H1 (cell line): ENCODE measurements at regions not wholly inside any gene's neighbourhood (a gene's known extent, or its start where the extent isn't known, plus 50 kb on each side); places are given as distances from the start of the nearest gene placed in this dataset.

Source experiments
- CHD2 ChIP-seq: IDR thresholded peaks from 2 replicates; pipeline ENCODE4 v1.6.1; 2012; ENCODE audit warnings: low read length, improper control_type of control experiment
- CHD7 ChIP-seq: fragments of 300-600 bp; sonication (generic); IDR thresholded peaks from 2 replicates; pipeline ENCODE4 v1.7.1; 2012; ENCODE audit warnings: low read length, moderate library complexity, mild to moderate bottlenecking, inconsistent platforms; ENCODE audit not compliant: insufficient replicate concordance
- RXRA ChIP-seq: IDR thresholded peaks from 2 replicates; pipeline ENCODE4 v1.6.1; 2011; ENCODE audit warnings: low read depth, mild to moderate bottlenecking, low read length, moderate library complexity; ENCODE audit not compliant: insufficient read depth
- SAP30 ChIP-seq: fragments of 300-600 bp; sonication (generic); IDR thresholded peaks from 2 replicates; pipeline ENCODE4 v1.7.1; 2012; ENCODE audit warnings: low read length, moderate library complexity, mild to moderate bottlenecking, inconsistent platforms; ENCODE audit not compliant: insufficient read depth, insufficient replicate concordance
- SIRT6 ChIP-seq: IDR thresholded peaks from one replicate; pipeline ENCODE4 v1.7.1; 2012; ENCODE audit warnings: low read length, inconsistent platforms
- SP4 ChIP-seq: IDR thresholded peaks from 2 replicates; pipeline ENCODE4 v1.6.1; 2012; ENCODE audit warnings: low read length, inconsistent platforms

GRCh38 chr9:107707428-107707837, 217.9 kb upstream of the KLF4 start (continued):
- TF ChIP-seq CHD2, result no peak
- no peak for TF ChIP-seq RXRA
- TF ChIP-seq SAP30, result no peak
- no peak for TF ChIP-seq SP4
- TF ChIP-seq SIRT6, result no peak
- no peak for TF ChIP-seq CHD7
